Activated CD8-positive, alpha-beta memory T cell treated with anti-CD3 and anti-CD28 coated beads for 24 hours (primary cell): ENCODE measurements at regions not wholly inside any gene's neighbourhood (a gene's known extent, or its start where the extent isn't known, plus 50 kb on each side); places are given as distances from the start of the nearest gene placed in this dataset.

ENCODE experiments used
- DNase-seq: peaks from one replicate; pipeline ENCODE4 v3.0.0-alpha.2; 2020

GRCh38 chr10:20958764-20959163 lies 61.7 kb upstream of the NEBL start:
- DNase-seq: no peak

GRCh38 chr10:20958225-20958624 lies 61.1 kb upstream of the NEBL start:
- DNase-seq: no peak

- no peak for DNase-seq
These were observed 60.6 kb upstream of the NEBL start for GRCh38 chr10:20957744-20958143.

GRCh38 chr10:20956843-20957242 lies 59.7 kb upstream of the NEBL start:
- DNase-seq: no peak

- no peak for DNase-seq
These were observed 58.3 kb upstream of the NEBL start for GRCh38 chr10:20955355-20955893.

- no peak for DNase-seq
These were observed 57.4 kb upstream of the NEBL start for GRCh38 chr10:20954519-20954918.

GRCh38 chr10:20953120-20953519 lies 56.0 kb upstream of the NEBL start:
- DNase-seq: no peak

- DNase-seq: no peak
These were observed 52.9 kb upstream of the NEBL start for GRCh38 chr10:20949967-20950366.

- no peak for DNase-seq
These were observed 51.7 kb upstream of the NEBL start for GRCh38 chr10:20948686-20949327.
